A673 (cell line): ENCODE measurements at regions not wholly inside any gene's neighbourhood (a gene's known extent, or its start where the extent isn't known, plus 50 kb on each side); places are given as distances from the start of the nearest gene placed in this dataset.
"Not testable (repeated sequence)": the region's sequence is repeated elsewhere in the genome, so short reads cannot be mapped to it uniquely, and the experiment has no call there.

Experiments used
- BruUV-seq: library from RNA; stranded (reverse); fragments of 400-500 nt; replicated peaks from 2 replicates; lab custom pipeline; 2021; lab: Mats Ljungman, UMichigan
- CTCF ChIA-PET: fragments of 300-600 bp; sonication (Branson Sonifier 250); formaldehyde crosslinking; loops from one replicate; lab custom pipeline; 2022; ENCODE audit warnings: antibody characterized with exemption; lab: Charles Lee
- POLR2A ChIA-PET: fragments of 300-600 bp; sonication (Branson Sonifier 250); formaldehyde crosslinking; loops from one replicate; lab custom pipeline; 2022; ENCODE audit warnings: antibody characterized with exemption; ENCODE audit not compliant: low non-redundant PET; lab: Charles Lee
- DNase-seq: peaks from one replicate; pipeline ENCODE4 v3.0.0-alpha.2; 2015; ENCODE audit warnings: low spot score
- H3K27ac ChIP-seq: fragments of 200-600 bp; sonication (generic); 2 replicates; pipeline ENCODE4 v1.5.1; 2016; ENCODE audit warnings: mixed run types, low read depth, mild to moderate bottlenecking, mixed read lengths, antibody characterized with exemption, low read length; ENCODE audit not compliant: poor library complexity, severe bottlenecking
- H3K27me3 ChIP-seq: fragments of 200-600 bp; sonication (generic); replicated peaks from 2 replicates; pipeline ENCODE4 v1.6.1; 2017; ENCODE audit warnings: mixed run types, low read depth, mild to moderate bottlenecking, mixed read lengths, antibody characterized with exemption, low read length; ENCODE audit not compliant: insufficient read depth, poor library complexity
- H3K36me3 ChIP-seq: fragments of 200-600 bp; sonication (generic); 2 replicates; pipeline ENCODE4 v1.6.1; 2016; ENCODE audit warnings: mixed run types, mild to moderate bottlenecking, mixed read lengths, antibody characterized with exemption, low read length; ENCODE audit not compliant: insufficient read depth, poor library complexity, severe bottlenecking
- H3K4me1 ChIP-seq: fragments of 200-600 bp; sonication (generic); 2 replicates; pipeline ENCODE4 v1.6.1; 2017; ENCODE audit warnings: mixed run types, mild to moderate bottlenecking, mixed read lengths, antibody characterized with exemption, low read length; ENCODE audit not compliant: insufficient read depth, poor library complexity, severe bottlenecking
- H3K4me3 ChIP-seq: fragments of 200-600 bp; sonication (generic); 2 replicates; pipeline ENCODE4 v1.5.1; 2016; ENCODE audit warnings: low read depth, mixed run types, mild to moderate bottlenecking, mixed read lengths, low read length; ENCODE audit not compliant: poor library complexity, severe bottlenecking
- H3K9me3 ChIP-seq: fragments of 200-600 bp; sonication (generic); 2 replicates; pipeline ENCODE4 v1.6.1; 2016; ENCODE audit warnings: mixed run types, low read depth, mild to moderate bottlenecking, mixed read lengths, antibody characterized with exemption, low read length; ENCODE audit not compliant: poor library complexity, severe bottlenecking
- CTCF ChIP-seq: fragments of 300-800, 200-600 bp; sonication (generic); conservative IDR thresholded peaks from 2 replicates; pipeline ENCODE4 v1.5.1; 2017; ENCODE audit warnings: low read depth, mild to moderate bottlenecking, antibody characterized with exemption, low read length, moderate library complexity, mixed read lengths
- EZH2 ChIP-seq: fragments of 200-600 bp; sonication (generic); IDR thresholded peaks from 2 replicates; pipeline ENCODE4 v1.6.1; 2017; ENCODE audit warnings: borderline replicate concordance, low read depth, mild to moderate bottlenecking, mixed read lengths, antibody characterized with exemption, low read length; ENCODE audit not compliant: poor library complexity, severe bottlenecking
- intact Hi-C: fragments of 100-400 bp; cut with micrococcal nuclease; formaldehyde crosslinking; loops from one replicate; pipeline ENCODE4 v1.10.0; 2022; ENCODE audit not compliant: unreplicated experiment

GRCh38 chr6:117795234-117795633, 111.8 kb upstream of the SLC35F1 start:
- no peak for TF ChIP-seq EZH2
- peak; percentile 31; the same call in 1 of the 2 replicates for TF ChIP-seq CTCF
- ChIA-PET CTCF (no interaction called here), POLR2A (interaction anchor here (0.6 kb wide), 1 partner anchor 72 kb away, joined by 3 read pairs; no protein-coding TSS in a partner anchor)
- Histone ChIP-seq H3K4me1 (no peaks in the 10 kb centered on the region), H3K27ac (no peak overlapping the region), H3K36me3 (no peaks in the 10 kb centered on the region), H3K4me3 (no peak overlapping the region), H3K27me3 (peaks cover 7% of the 10 kb centered on the region), H3K9me3 (no peaks in the 10 kb centered on the region)
- no peak for DNase-seq
- BruUV-seq = no TSS peak
- intact Hi-C loops = no loop called here

- intact Hi-C loops, H3K9me3 ChIP-seq, DNase-seq, H3K27me3 ChIP-seq, H3K27ac ChIP-seq, H3K4me1 ChIP-seq, BruUV-seq, POLR2A ChIA-PET, H3K36me3 ChIP-seq, CTCF ChIA-PET, H3K4me3 ChIP-seq: not testable (repeated sequence)
Measured at GRCh38 chr6:117798819-117799218, 108.2 kb upstream of the SLC35F1 start.

- TF ChIP-seq CTCF = no peak
- TF ChIP-seq EZH2 = no peak
- no peaks in the 10 kb centered on the region for H3K4me1 ChIP-seq
- no peaks in the 10 kb centered on the region for H3K9me3 ChIP-seq
- POLR2A ChIA-PET = interaction anchor here (0.7 kb wide), 1 partner anchor 786 kb away, joined by 3 read pairs; no protein-coding TSS in a partner anchor
- CTCF ChIA-PET = no interaction called here
- H3K36me3 ChIP-seq = no peaks in the 10 kb centered on the region
- H3K27me3 ChIP-seq = no peaks in the 10 kb centered on the region
- no peak overlapping the region for H3K27ac ChIP-seq
- no peak overlapping the region for H3K4me3 ChIP-seq
- intact Hi-C loops = no loop called here
- BruUV-seq = no TSS peak
- DNase-seq = no peak
Measured at GRCh38 chr6:117810269-117810668, 96.8 kb upstream of the SLC35F1 start.

- no peak for TF ChIP-seq EZH2
- TF ChIP-seq CTCF = no peak
- no peaks in the 10 kb centered on the region for H3K9me3 ChIP-seq
- BruUV-seq = no TSS peak
- no peaks in the 10 kb centered on the region for H3K36me3 ChIP-seq
- no peaks in the 10 kb centered on the region for H3K27me3 ChIP-seq
- no peak for DNase-seq
- H3K27ac ChIP-seq = no peak overlapping the region
- ChIA-PET CTCF (no interaction called here), POLR2A (no interaction called here)
- intact Hi-C loops = no loop called here
- no peaks in the 10 kb centered on the region for H3K4me1 ChIP-seq
- H3K4me3 ChIP-seq = no peak overlapping the region
Measured at GRCh38 chr6:117817499-117817898, 89.6 kb upstream of the SLC35F1 start.
